HG03175 (cell line): ENCODE measurements at regions not wholly inside any gene's neighbourhood (a gene's known extent, or its start where the extent isn't known, plus 50 kb on each side); places are given as distances from the start of the nearest gene placed in this dataset.

Experiments
- ATAC-seq: cut with Tn5 transposase; IDR thresholded peaks from one replicate; pipeline ENCODE4 v1.9.1; 2021; ENCODE audit warnings: mild to moderate bottlenecking, moderate library complexity; ENCODE audit not compliant: unreplicated experiment

GRCh38 chr2:168338292-168338691, 90.9 kb upstream of the STK39 start:
- ATAC-seq: no peak

GRCh38 chr2:168338803-168339437, 91.5 kb upstream of the STK39 start:
- ATAC-seq: no peak

GRCh38 chr2:168340931-168341330, 93.5 kb upstream of the STK39 start:
- no peak for ATAC-seq

- no peak for ATAC-seq
Observed at GRCh38 chr2:168343586-168343985, 96.2 kb upstream of the STK39 start.

GRCh38 chr2:168344706-168345105, 97.3 kb upstream of the STK39 start:
- no peak for ATAC-seq

GRCh38 chr2:168345601-168346000, 98.2 kb upstream of the STK39 start:
- no peak for ATAC-seq

- peak; percentile 81 for ATAC-seq
Observed at GRCh38 chr2:168346725-168347477, 99.5 kb upstream of the STK39 start.

- peak; percentile 74 for ATAC-seq
Observed at GRCh38 chr2:168348076-168348475, 100.7 kb upstream of the STK39 start.

GRCh38 chr2:168350380-168350779, 103.0 kb upstream of the STK39 start:
- no peak for ATAC-seq

- ATAC-seq: no peak
Observed at GRCh38 chr2:168353251-168353650, 102.8 kb upstream of the CERS6 start.

- ATAC-seq: no peak
Observed at GRCh38 chr2:168354499-168354898, 101.6 kb upstream of the CERS6 start.

- no peak for ATAC-seq
Observed at GRCh38 chr2:168355121-168355520, 101.0 kb upstream of the CERS6 start.

- no peak for ATAC-seq
Observed at GRCh38 chr2:168355779-168356476, 100.1 kb upstream of the CERS6 start.

- no peak for ATAC-seq
Observed at GRCh38 chr2:168356477-168356835, 99.6 kb upstream of the CERS6 start.

GRCh38 chr2:168357797-168358472, 98.1 kb upstream of the CERS6 start:
- peak; percentile 51 for ATAC-seq

- ATAC-seq: no peak
Observed at GRCh38 chr2:168359082-168359481, 97.0 kb upstream of the CERS6 start.

- peak; percentile 88 for ATAC-seq
Observed at GRCh38 chr2:168363347-168364092, 92.6 kb upstream of the CERS6 start.

GRCh38 chr2:168365094-168365621, 90.9 kb upstream of the CERS6 start:
- ATAC-seq: no peak

GRCh38 chr2:168369031-168369430, 87.0 kb upstream of the CERS6 start:
- no peak for ATAC-seq

- ATAC-seq: peak; percentile 87
Observed at GRCh38 chr2:168371273-168372019, 84.6 kb upstream of the CERS6 start.
